ENCODE measurements at regions not wholly inside any gene's neighbourhood (a gene's known extent, or its start where the extent isn't known, plus 50 kb on each side); places are given as distances from the start of the nearest gene placed in this dataset.

DNA sequence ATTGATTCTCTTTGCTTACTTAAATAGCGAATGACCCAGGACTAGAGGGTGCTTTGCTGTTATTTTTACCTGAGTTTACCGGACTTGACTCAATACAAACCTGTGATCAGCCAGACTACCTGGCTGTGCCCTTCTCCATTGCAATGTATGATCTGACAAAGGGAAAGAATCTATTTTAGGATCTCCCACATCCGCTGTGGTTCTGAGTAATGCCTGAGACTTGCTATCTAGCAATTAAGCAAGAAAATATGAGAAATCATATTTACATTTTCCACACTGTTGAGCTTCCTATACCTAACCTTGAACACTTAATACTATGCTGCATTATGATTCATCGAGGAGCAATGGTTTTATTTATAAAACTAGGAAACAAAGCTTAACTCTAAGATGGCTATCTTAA lies 215.2 kb downstream of the RAD51AP2 start:
- no peak for TF ChIP-seq EZH2 (IDR thresholded peaks at IDR 0.05; ENCODE audit: borderline replicate concordance, insufficient read depth, low read depth, low read length, poor library complexity, severe bottlenecking)
- TF ChIP-seq, protein P1, sequence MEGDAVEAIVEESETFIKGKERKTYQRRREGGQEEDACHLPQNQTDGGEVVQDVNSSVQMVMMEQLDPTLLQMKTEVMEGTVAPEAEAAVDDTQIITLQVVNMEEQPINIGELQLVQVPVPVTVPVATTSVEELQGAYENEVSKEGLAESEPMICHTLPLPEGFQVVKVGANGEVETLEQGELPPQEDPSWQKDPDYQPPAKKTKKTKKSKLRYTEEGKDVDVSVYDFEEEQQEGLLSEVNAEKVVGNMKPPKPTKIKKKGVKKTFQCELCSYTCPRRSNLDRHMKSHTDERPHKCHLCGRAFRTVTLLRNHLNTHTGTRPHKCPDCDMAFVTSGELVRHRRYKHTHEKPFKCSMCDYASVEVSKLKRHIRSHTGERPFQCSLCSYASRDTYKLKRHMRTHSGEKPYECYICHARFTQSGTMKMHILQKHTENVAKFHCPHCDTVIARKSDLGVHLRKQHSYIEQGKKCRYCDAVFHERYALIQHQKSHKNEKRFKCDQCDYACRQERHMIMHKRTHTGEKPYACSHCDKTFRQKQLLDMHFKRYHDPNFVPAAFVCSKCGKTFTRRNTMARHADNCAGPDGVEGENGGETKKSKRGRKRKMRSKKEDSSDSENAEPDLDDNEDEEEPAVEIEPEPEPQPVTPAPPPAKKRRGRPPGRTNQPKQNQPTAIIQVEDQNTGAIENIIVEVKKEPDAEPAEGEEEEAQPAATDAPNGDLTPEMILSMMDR (IDR thresholded peaks at IDR 0.05) = no peak
